Liver (tissue), 8 donors: ENCODE measurements at regions not wholly inside any gene's neighbourhood (a gene's known extent, or its start where the extent isn't known, plus 50 kb on each side); places are given as distances from the start of the nearest gene placed in this dataset.

Source experiments
- DNase-seq: peaks from one replicate; pipeline ENCODE4 v3.0.0-alpha.2; 2017; ENCODE audit warnings: low spot score
- H3K27ac ChIP-seq, 2 donors: one replicate each; pipeline ENCODE4 v1.7.0; 2013; ENCODE audit warnings: inconsistent platforms in 2 of 2, low read length in 2 of 2, control low read depth in 1 of 2, low read depth in 1 of 2, mild to moderate bottlenecking in 1 of 2
- H3K27me3 ChIP-seq, 4 donors: one replicate each; pipeline versions ENCODE4 v1.6.1 to v1.7.0; 2013; ENCODE audit warnings: low read length in 3 of 4, inconsistent platforms in 1 of 4, mild to moderate bottlenecking in 1 of 4, moderate library complexity in 1 of 4; ENCODE audit not compliant: control insufficient read depth in 4 of 4, insufficient read depth in 4 of 4
- H3K36me3 ChIP-seq, 4 donors: one replicate each; pipeline versions ENCODE4 v1.6.1 to v1.7.0; 2013; ENCODE audit warnings: low read length in 3 of 4, mild to moderate bottlenecking in 3 of 4, low read depth in 1 of 4, moderate library complexity in 1 of 4; ENCODE audit not compliant: control insufficient read depth in 4 of 4, insufficient read depth in 3 of 4
- H3K4me1 ChIP-seq, 4 donors: one replicate each; pipeline versions ENCODE4 v1.6.1 to v1.7.0; 2013; ENCODE audit warnings: low read length in 3 of 4, mild to moderate bottlenecking in 3 of 4, moderate library complexity in 1 of 4; ENCODE audit not compliant: control insufficient read depth in 4 of 4, insufficient read depth in 4 of 4
- H3K4me3 ChIP-seq, 3 donors: one replicate each; pipeline versions ENCODE4 v1.6.1 to v1.7.0; 2013; ENCODE audit warnings: low read length in 3 of 3, control low read depth in 1 of 3, low read depth in 1 of 3, mild to moderate bottlenecking in 1 of 3
- H3K9ac ChIP-seq, 2 donors: one replicate each; pipeline ENCODE4 v1.7.0; 2013; ENCODE audit warnings: low read length in 2 of 2, mild to moderate bottlenecking in 2 of 2, moderate library complexity in 2 of 2, control low read depth in 1 of 2, low read depth in 1 of 2
- H3K9me3 ChIP-seq, 4 donors: one replicate each; pipeline versions ENCODE4 v1.6.1 to v1.7.0; 2013; ENCODE audit warnings: low read length in 3 of 4; ENCODE audit not compliant: control insufficient read depth in 4 of 4
- FOXA1 ChIP-seq: IDR thresholded peaks from 2 replicates; pipeline ENCODE4 v1.6.1; 2016; ENCODE audit warnings: antibody characterized with exemption
- FOXA2 ChIP-seq: IDR thresholded peaks from 2 replicates; pipeline ENCODE4 v1.6.1; 2016; ENCODE audit warnings: antibody characterized with exemption
- GABPA ChIP-seq, 2 donors: IDR thresholded peaks in 1 of 2; conservative IDR thresholded peaks in 1 of 2; 2 replicates each; pipeline ENCODE4 v1.6.1; 2016; ENCODE audit warnings: antibody characterized with exemption in 2 of 2, mild to moderate bottlenecking in 1 of 2, moderate library complexity in 1 of 2
- HNF4A ChIP-seq, 2 donors: conservative IDR thresholded peaks; 2 replicates each; pipeline ENCODE4 v1.6.1; 2016; ENCODE audit warnings: antibody characterized with exemption in 2 of 2, mild to moderate bottlenecking in 2 of 2
- HNF4G ChIP-seq: IDR thresholded peaks from 2 replicates; pipeline ENCODE4 v1.6.1; 2016; ENCODE audit warnings: antibody characterized with exemption
- JUND ChIP-seq, 2 donors: IDR thresholded peaks; 2 replicates each; pipeline ENCODE4 v1.6.1; 2016; ENCODE audit warnings: antibody characterized with exemption in 2 of 2
- NR2F2 ChIP-seq: IDR thresholded peaks from 2 replicates; pipeline ENCODE4 v1.6.1; 2016; ENCODE audit warnings: antibody characterized with exemption
- RAD21 ChIP-seq, 2 donors: IDR thresholded peaks; 2 replicates each; pipeline ENCODE4 v1.6.1; 2016; ENCODE audit warnings: antibody characterized with exemption in 2 of 2, mild to moderate bottlenecking in 2 of 2
- TAF1 ChIP-seq: conservative IDR thresholded peaks from 2 replicates; pipeline ENCODE4 v1.6.1; 2016; ENCODE audit warnings: antibody characterized with exemption, mild to moderate bottlenecking
- YY1 ChIP-seq: IDR thresholded peaks from 2 replicates; pipeline ENCODE4 v1.6.1; 2016; ENCODE audit warnings: antibody characterized with exemption, mild to moderate bottlenecking
- WGBS: extraction: QIAGEN DNeasy Blood & Tissue Kit; methylation state at CpG from one replicate; pipeline ENCODE4 v1.1.7; 2013; 5-methylcytosine and 5-hydroxymethylcytosine counted together
- TF ChIP-seq, protein P1 (sequence below): IDR thresholded peaks from 2 replicates; pipeline ENCODE4 v1.6.1; 2016; ENCODE audit warnings: antibody characterized with exemption, mild to moderate bottlenecking
- TF ChIP-seq, protein P2 (sequence below): IDR thresholded peaks from 2 replicates; pipeline ENCODE4 v1.6.1; 2016; ENCODE audit warnings: antibody characterized with exemption
- TF ChIP-seq, protein P3 (sequence below): fragments of 150-350 bp; IDR thresholded peaks from 2 replicates; pipeline ENCODE4 v1.5.1; 2017; ENCODE audit warnings: improper control_type of control experiment, low read depth, low read length; ENCODE audit not compliant: missing input control
- donor health status: healthy.
- donor health status: healthy.
- donor health status: healthy.
- donor health status: healthy.
- donor health status: healthy.

DNA sequence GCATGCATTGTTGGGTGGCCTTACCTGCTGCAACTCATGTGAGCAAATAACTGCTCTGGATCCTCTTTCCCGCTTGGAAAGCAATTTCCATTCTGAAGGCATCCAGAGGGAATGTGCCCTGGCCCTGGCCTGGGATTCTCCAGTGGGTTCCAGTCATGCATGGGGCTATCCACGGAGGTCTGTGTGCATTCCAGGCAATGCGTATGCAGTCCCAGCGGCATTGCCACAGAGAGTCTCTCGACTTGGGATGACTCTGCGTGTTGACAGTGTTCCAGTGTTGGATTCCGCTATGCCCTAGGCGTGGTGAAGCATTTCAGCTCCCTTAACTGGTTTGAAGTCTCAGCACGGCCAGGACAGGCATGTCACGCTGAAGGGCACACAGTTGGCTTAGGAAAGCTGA, 113.9 kb downstream of the SNRPN start:
- Histone ChIP-seq H3K4me3 (peak overlapping the region in 2 of 3 donors; percentile 69 to 73), H3K36me3 (peaks cover 20 to 100% (median 90%) of the 10 kb centered on the region in 4 donors), H3K9me3 (peaks cover 89 to 100% (median 99%) of the 10 kb centered on the region in 4 donors), H3K9ac (no peak overlapping the region), H3K27me3 (no peaks in the 10 kb centered on the region), H3K4me1 (no peaks in the 10 kb centered on the region), H3K27ac (no peak overlapping the region)
- no peak for TF ChIP-seq YY1
- TF ChIP-seq, protein P1, sequence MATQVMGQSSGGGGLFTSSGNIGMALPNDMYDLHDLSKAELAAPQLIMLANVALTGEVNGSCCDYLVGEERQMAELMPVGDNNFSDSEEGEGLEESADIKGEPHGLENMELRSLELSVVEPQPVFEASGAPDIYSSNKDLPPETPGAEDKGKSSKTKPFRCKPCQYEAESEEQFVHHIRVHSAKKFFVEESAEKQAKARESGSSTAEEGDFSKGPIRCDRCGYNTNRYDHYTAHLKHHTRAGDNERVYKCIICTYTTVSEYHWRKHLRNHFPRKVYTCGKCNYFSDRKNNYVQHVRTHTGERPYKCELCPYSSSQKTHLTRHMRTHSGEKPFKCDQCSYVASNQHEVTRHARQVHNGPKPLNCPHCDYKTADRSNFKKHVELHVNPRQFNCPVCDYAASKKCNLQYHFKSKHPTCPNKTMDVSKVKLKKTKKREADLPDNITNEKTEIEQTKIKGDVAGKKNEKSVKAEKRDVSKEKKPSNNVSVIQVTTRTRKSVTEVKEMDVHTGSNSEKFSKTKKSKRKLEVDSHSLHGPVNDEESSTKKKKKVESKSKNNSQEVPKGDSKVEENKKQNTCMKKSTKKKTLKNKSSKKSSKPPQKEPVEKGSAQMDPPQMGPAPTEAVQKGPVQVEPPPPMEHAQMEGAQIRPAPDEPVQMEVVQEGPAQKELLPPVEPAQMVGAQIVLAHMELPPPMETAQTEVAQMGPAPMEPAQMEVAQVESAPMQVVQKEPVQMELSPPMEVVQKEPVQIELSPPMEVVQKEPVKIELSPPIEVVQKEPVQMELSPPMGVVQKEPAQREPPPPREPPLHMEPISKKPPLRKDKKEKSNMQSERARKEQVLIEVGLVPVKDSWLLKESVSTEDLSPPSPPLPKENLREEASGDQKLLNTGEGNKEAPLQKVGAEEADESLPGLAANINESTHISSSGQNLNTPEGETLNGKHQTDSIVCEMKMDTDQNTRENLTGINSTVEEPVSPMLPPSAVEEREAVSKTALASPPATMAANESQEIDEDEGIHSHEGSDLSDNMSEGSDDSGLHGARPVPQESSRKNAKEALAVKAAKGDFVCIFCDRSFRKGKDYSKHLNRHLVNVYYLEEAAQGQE: no peak
- TF ChIP-seq HNF4G: no peak
- TF ChIP-seq FOXA1: no peak
- no peak for TF ChIP-seq JUND (IDR thresholded peaks at IDR 0.05)
- no peak for TF ChIP-seq GABPA (IDR thresholded peaks at IDR 0.05 in 1 of 2, conservative IDR thresholded peaks at IDR 0.05 in 1 of 2)
- TF ChIP-seq, protein P2, sequence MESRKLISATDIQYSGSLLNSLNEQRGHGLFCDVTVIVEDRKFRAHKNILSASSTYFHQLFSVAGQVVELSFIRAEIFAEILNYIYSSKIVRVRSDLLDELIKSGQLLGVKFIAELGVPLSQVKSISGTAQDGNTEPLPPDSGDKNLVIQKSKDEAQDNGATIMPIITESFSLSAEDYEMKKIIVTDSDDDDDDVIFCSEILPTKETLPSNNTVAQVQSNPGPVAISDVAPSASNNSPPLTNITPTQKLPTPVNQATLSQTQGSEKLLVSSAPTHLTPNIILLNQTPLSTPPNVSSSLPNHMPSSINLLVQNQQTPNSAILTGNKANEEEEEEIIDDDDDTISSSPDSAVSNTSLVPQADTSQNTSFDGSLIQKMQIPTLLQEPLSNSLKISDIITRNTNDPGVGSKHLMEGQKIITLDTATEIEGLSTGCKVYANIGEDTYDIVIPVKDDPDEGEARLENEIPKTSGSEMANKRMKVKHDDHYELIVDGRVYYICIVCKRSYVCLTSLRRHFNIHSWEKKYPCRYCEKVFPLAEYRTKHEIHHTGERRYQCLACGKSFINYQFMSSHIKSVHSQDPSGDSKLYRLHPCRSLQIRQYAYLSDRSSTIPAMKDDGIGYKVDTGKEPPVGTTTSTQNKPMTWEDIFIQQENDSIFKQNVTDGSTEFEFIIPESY: no peak
- TF ChIP-seq, protein P3, sequence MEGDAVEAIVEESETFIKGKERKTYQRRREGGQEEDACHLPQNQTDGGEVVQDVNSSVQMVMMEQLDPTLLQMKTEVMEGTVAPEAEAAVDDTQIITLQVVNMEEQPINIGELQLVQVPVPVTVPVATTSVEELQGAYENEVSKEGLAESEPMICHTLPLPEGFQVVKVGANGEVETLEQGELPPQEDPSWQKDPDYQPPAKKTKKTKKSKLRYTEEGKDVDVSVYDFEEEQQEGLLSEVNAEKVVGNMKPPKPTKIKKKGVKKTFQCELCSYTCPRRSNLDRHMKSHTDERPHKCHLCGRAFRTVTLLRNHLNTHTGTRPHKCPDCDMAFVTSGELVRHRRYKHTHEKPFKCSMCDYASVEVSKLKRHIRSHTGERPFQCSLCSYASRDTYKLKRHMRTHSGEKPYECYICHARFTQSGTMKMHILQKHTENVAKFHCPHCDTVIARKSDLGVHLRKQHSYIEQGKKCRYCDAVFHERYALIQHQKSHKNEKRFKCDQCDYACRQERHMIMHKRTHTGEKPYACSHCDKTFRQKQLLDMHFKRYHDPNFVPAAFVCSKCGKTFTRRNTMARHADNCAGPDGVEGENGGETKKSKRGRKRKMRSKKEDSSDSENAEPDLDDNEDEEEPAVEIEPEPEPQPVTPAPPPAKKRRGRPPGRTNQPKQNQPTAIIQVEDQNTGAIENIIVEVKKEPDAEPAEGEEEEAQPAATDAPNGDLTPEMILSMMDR: no peak
- TF ChIP-seq RAD21 (IDR thresholded peaks at IDR 0.05): no peak
- no peak for TF ChIP-seq NR2F2
- 85% methylated on average over 10 of the region's 10 CpGs for WGBS
- no peak for DNase-seq

DNA sequence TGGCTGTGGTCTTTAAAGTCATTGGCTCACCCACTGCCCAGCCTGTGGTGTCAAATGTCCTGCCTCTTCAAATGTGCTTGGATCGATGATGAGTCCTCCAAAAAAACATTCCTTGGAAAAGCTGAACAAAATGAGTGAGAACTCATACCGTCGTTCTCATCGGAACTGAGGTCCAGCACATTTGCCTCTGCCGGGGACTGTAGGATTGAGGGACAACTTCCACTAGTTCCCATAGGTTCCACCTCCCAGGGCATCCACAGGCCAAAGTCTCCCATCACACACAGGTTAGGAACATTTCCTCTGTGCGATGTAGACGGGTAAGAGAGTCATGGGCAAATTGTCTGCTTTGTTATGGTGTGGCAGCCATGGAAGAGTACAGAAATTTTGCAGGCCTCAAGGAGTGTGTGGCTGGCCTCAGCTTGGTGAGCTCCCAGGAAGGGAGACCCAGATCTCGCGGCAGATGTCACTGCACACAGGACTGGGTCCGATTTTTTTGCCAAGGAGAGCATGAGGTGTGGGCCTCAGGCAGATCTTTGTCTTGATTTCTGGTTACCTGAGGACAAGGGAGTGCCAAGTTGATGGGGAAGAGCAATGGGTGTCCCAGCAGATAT, 115.7 kb downstream of the SNRPN start:
- H3K27ac ChIP-seq: no peak overlapping the region
- no peak for DNase-seq
- no peak overlapping the region for H3K9ac ChIP-seq
- peak overlapping the region in 2 of 3 donors; percentile 69 to 73 for H3K4me3 ChIP-seq
- TF ChIP-seq HNF4A (conservative IDR thresholded peaks at IDR 0.05) (no peak), FOXA1 (no peak), JUND (IDR thresholded peaks at IDR 0.05) (no peak), TAF1 (no peak), FOXA2 (no peak)
- H3K27me3 ChIP-seq: no peaks in the 10 kb centered on the region
- H3K9me3 ChIP-seq: peaks cover 90 to 100% (median 99%) of the 10 kb centered on the region in 4 donors
- H3K4me1 ChIP-seq: no peaks in the 10 kb centered on the region
- WGBS: 94% methylated on average over 10 of the region's 10 CpGs
- peaks cover 23 to 100% (median 91%) of the 10 kb centered on the region in 4 donors for H3K36me3 ChIP-seq
